WTC11 (cell line): ENCODE measurements at regions not wholly inside any gene's neighbourhood (a gene's known extent, or its start where the extent isn't known, plus 50 kb on each side); places are given as distances from the start of the nearest gene placed in this dataset.

Source experiments
- ATAC-seq: fragments of 200-7000 bp; cut with Tn5 transposase; 2 replicates; pipeline ENCODE4 v1.10.0; 2021; ENCODE audit warnings: mild to moderate bottlenecking, moderate library complexity
- CTCF ChIA-PET: fragments of 300-600 bp; sonication (Branson Sonifier 250); formaldehyde crosslinking; loops from one replicate; lab custom pipeline; 2021; ENCODE audit warnings: antibody characterized with exemption; lab: Charles Lee
- POLR2A ChIA-PET: fragments of 350-600 bp; sonication (Branson Sonifier 250); formaldehyde crosslinking; loops from one replicate; lab custom pipeline; 2021; ENCODE audit warnings: antibody characterized with exemption; lab: Charles Lee
- DNase-seq: peaks from one replicate; pipeline ENCODE4 v3.0.0; 2021; ENCODE audit warnings: low spot score
- H3K27ac Mint-ChIP-seq: 2 replicates; pipeline ENCODE4 v1.8.0; 2021; ENCODE audit warnings: mixed read lengths
- H3K27me3 Mint-ChIP-seq: 2 replicates; pipeline ENCODE4 v1.8.0; 2021; ENCODE audit warnings: low read depth, mild to moderate bottlenecking, moderate library complexity, mixed read lengths
- H3K36me3 Mint-ChIP-seq: 2 replicates; pipeline ENCODE4 v1.8.0; 2021; ENCODE audit warnings: mixed read lengths
- H3K4me1 Mint-ChIP-seq: 2 replicates; pipeline ENCODE4 v1.8.0; 2022; ENCODE audit warnings: mixed read lengths
- H3K4me3 Mint-ChIP-seq: 2 replicates; pipeline ENCODE4 v1.8.0; 2021; ENCODE audit warnings: mild to moderate bottlenecking, moderate library complexity, mixed read lengths
- H3K9me3 Mint-ChIP-seq: 2 replicates; pipeline ENCODE4 v1.8.0; 2021; ENCODE audit warnings: mixed read lengths
- AR ChIP-seq: fragments of 250-450 bp; sonication (Bioruptor Pico); IDR thresholded peaks from 2 replicates; pipeline ENCODE4 v1.9.0; 2021; ENCODE audit warnings: mild to moderate bottlenecking
- CDX4 ChIP-seq: fragments of 250-450 bp; sonication (Bioruptor Pico); IDR thresholded peaks from 2 replicates; pipeline ENCODE4 v1.9.0; 2021; ENCODE audit warnings: moderate library complexity, mild to moderate bottlenecking, inconsistent platforms, borderline replicate concordance
- E2F5 ChIP-seq: sonication (generic); formaldehyde crosslinking; IDR thresholded peaks from 2 replicates; pipeline ENCODE4 v1.8.1; 2022; ENCODE audit warnings: mild to moderate bottlenecking, moderate library complexity, missing genetic modification reagents
- ERG ChIP-seq: fragments of 250-450 bp; sonication (Bioruptor Pico); IDR thresholded peaks from 2 replicates; pipeline ENCODE4 v1.8.0; 2021; ENCODE audit warnings: mild to moderate bottlenecking
- ESRRA ChIP-seq: sonication (generic); formaldehyde crosslinking; IDR thresholded peaks from 2 replicates; pipeline ENCODE4 v1.8.1; 2022; ENCODE audit warnings: mild to moderate bottlenecking, missing genetic modification reagents, borderline replicate concordance
- GRHL2 ChIP-seq: fragments of 250-450 bp; sonication (Bioruptor Pico); IDR thresholded peaks from 2 replicates; pipeline ENCODE4 v1.8.0; 2022; ENCODE audit warnings: mild to moderate bottlenecking, moderate library complexity; ENCODE audit not compliant: insufficient replicate concordance, severe bottlenecking
- HMGXB4 ChIP-seq: sonication (generic); formaldehyde crosslinking; IDR thresholded peaks from 2 replicates; pipeline ENCODE4 v1.8.1; 2023; ENCODE audit warnings: mild to moderate bottlenecking, moderate library complexity, missing genetic modification reagents
- NFE2L1 ChIP-seq: sonication (generic); formaldehyde crosslinking; IDR thresholded peaks from 2 replicates; pipeline ENCODE4 v1.8.1; 2023; ENCODE audit warnings: missing genetic modification reagents
- PRRX2 ChIP-seq: fragments of 250-450 bp; sonication (Bioruptor Pico); IDR thresholded peaks from 2 replicates; pipeline ENCODE4 v1.8.0; 2021; ENCODE audit warnings: mild to moderate bottlenecking
- RELA ChIP-seq: sonication (generic); formaldehyde crosslinking; IDR thresholded peaks from 2 replicates; pipeline ENCODE4 v1.8.1; 2022; ENCODE audit warnings: missing genetic modification reagents, mild to moderate bottlenecking, borderline replicate concordance
- SOX15 ChIP-seq: fragments of 250-450 bp; sonication (Bioruptor Pico); IDR thresholded peaks from 2 replicates; pipeline ENCODE4 v1.9.0; 2021; ENCODE audit warnings: mild to moderate bottlenecking
- ZNF532 ChIP-seq: fragments of 250-450 bp; sonication (Bioruptor Pico); IDR thresholded peaks from 2 replicates; pipeline ENCODE4 v1.9.0; 2021; ENCODE audit warnings: mild to moderate bottlenecking, borderline replicate concordance

GRCh38 chr3:28951772-28952556 is 328.9 kb upstream of the RBMS3 start:
- TF ChIP-seq CDX4 (CRISPR knock-in tag) = no peak
- no peak for TF ChIP-seq RELA
- no peak for TF ChIP-seq ERG (CRISPR knock-in tag)
- TF ChIP-seq HMGXB4 (CRISPR knock-in tag) = no peak
- no peak for TF ChIP-seq GRHL2 (CRISPR knock-in tag)
- TF ChIP-seq NFE2L1 (CRISPR knock-in tag) = no peak
- no peak for TF ChIP-seq ESRRA (CRISPR knock-in tag)
- no peak for TF ChIP-seq SOX15 (CRISPR knock-in tag)
- TF ChIP-seq AR (CRISPR knock-in tag) = no peak
- Mint-ChIP-seq H3K4me3 (no peak overlapping the region), H3K27ac (no peak overlapping the region), H3K4me1 (peaks cover 6% of the 10 kb centered on the region), H3K9me3 (no peaks in the 10 kb centered on the region), H3K36me3 (no peaks in the 10 kb centered on the region), H3K27me3 (no peaks in the 10 kb centered on the region)
- ATAC-seq = no peak
- CTCF ChIA-PET = interaction anchor here (1.2 kb wide), 1 partner anchor 284 kb away, joined by 3 read pairs; no protein-coding TSS in a partner anchor
- POLR2A ChIA-PET = no interaction called here
- no peak for DNase-seq

- DNase-seq (no peak), ATAC-seq (no peak)
- H3K27me3 Mint-ChIP-seq = no peaks in the 10 kb centered on the region
- peaks cover 3% of the 10 kb centered on the region for H3K4me1 Mint-ChIP-seq
- ChIA-PET POLR2A (no interaction called here), CTCF (no interaction called here)
- H3K36me3 Mint-ChIP-seq = no peaks in the 10 kb centered on the region
- H3K9me3 Mint-ChIP-seq = peaks cover 25% of the 10 kb centered on the region
- no peak overlapping the region for H3K27ac Mint-ChIP-seq
- TF ChIP-seq PRRX2 = no peak
- TF ChIP-seq E2F5 (CRISPR knock-in tag) = no peak
- TF ChIP-seq ZNF532 (CRISPR knock-in tag) = no peak
- no peak overlapping the region for H3K4me3 Mint-ChIP-seq
Measured at GRCh38 chr3:28958656-28959055, 322.2 kb upstream of the RBMS3 start.
